ENCODE measurements at regions not wholly inside any gene's neighbourhood (a gene's known extent, or its start where the extent isn't known, plus 50 kb on each side); places are given as distances from the start of the nearest gene placed in this dataset.

DNA sequence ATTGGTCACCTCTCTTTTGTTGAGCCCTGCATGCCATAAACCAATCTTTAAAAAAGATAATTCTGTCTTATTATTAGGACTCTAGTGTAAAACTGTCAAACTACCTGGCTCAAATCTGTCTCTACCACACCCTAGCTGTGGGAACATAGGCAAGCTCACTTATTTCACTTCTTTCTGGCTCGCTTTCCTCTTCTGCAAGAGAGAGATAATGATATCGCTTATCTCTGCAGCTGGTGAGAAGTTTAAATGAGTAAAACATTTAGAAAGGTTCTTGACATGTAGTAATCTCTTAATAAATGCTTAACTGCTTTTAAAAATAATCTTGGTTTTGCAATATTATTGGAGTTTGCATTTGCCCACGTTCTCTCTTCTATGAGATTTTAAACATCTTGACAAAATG lies 1109.2 kb downstream of the RAPGEF2 start:
- Histone ChIP-seq H3K4me1 (no peaks in the 10 kb centered on the region), H3K9me3 (no peaks in the 10 kb centered on the region), H3K36me3 (no peaks in the 10 kb centered on the region), H3K27me3 (no peaks in the 10 kb centered on the region), H3K4me3 (replicated peaks in 1 of 3) (no peak overlapping the region), H3K27ac (no peak overlapping the region)
- no peak for DNase-seq
- TF ChIP-seq POLR2A (IDR thresholded peaks at IDR 0.05) = no peak
- TF ChIP-seq, protein P1, sequence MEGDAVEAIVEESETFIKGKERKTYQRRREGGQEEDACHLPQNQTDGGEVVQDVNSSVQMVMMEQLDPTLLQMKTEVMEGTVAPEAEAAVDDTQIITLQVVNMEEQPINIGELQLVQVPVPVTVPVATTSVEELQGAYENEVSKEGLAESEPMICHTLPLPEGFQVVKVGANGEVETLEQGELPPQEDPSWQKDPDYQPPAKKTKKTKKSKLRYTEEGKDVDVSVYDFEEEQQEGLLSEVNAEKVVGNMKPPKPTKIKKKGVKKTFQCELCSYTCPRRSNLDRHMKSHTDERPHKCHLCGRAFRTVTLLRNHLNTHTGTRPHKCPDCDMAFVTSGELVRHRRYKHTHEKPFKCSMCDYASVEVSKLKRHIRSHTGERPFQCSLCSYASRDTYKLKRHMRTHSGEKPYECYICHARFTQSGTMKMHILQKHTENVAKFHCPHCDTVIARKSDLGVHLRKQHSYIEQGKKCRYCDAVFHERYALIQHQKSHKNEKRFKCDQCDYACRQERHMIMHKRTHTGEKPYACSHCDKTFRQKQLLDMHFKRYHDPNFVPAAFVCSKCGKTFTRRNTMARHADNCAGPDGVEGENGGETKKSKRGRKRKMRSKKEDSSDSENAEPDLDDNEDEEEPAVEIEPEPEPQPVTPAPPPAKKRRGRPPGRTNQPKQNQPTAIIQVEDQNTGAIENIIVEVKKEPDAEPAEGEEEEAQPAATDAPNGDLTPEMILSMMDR (IDR thresholded peaks at IDR 0.05) = no peak
- WGBS, 2 donors = 80 to 87% methylated on average over 3 of the region's 3 CpGs
- intact Hi-C loops (cut with DNase I) = no loop called here

DNA sequence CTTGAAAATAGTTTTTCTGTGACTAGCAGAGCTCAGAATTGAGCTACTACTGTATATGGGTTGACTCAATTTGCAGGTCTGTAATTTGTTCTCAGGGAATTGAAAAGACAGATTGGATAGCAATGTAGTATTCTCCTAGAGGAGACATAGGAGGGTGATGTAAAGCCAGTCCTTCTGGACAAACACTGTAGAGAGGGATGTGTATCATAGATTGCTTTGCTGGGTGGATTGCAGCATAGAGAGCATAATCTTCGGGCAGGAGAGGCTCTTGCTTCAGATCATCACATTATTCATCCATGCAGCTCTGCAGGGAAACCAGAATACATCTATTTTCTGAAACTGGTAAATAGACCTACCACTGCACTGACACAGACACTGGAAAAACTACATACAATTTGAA lies 1110.5 kb downstream of the RAPGEF2 start:
- Histone ChIP-seq H3K9me3 (no peaks in the 10 kb centered on the region), H3K4me1 (no peaks in the 10 kb centered on the region), H3K36me3 (no peaks in the 10 kb centered on the region), H3K27me3 (no peaks in the 10 kb centered on the region), H3K27ac (no peak overlapping the region), H3K4me3 (replicated peaks in 1 of 3) (no peak overlapping the region)
- no peak for TF ChIP-seq POLR2A (IDR thresholded peaks at IDR 0.05)
- TF ChIP-seq, protein P1 (IDR thresholded peaks at IDR 0.05) = no peak
- DNase-seq = no peak
- WGBS, 2 donors = 17 to 46% methylated on average over 1 of the region's 1 CpG
- intact Hi-C loops (cut with DNase I) = no loop called here

DNA sequence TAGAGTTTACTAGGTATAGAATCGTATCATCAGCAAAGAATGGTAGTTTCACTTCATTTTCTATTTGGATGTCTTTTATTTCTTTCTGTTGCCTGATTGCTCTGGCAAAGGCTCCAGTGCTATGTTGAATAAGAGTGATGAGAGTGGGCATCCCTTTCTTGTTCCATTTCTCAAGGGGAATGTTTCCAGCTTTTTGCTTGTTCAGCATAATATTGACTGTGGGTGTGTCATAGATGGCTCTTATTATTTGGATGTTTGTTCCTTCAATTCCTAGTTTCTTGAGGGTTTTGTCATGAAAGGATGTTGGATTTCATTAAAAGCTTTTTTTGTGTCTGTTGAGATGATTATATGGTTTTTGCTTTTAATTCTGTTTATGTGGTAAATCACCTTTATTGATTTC lies 1114.5 kb downstream of the RAPGEF2 start:
- Histone ChIP-seq H3K9me3 (no peaks in the 10 kb centered on the region), H3K27ac (no peak overlapping the region), H3K4me1 (no peaks in the 10 kb centered on the region), H3K27me3 (no peaks in the 10 kb centered on the region), H3K36me3 (no peaks in the 10 kb centered on the region), H3K4me3 (replicated peaks in 1 of 3) (no peak overlapping the region)
- 87 to 90% methylated on average over 1 of the region's 1 CpG for WGBS, 2 donors
- intact Hi-C loops (cut with DNase I) = no loop called here
- TF ChIP-seq, protein P1 (IDR thresholded peaks at IDR 0.05) = no peak
- TF ChIP-seq POLR2A (IDR thresholded peaks at IDR 0.05) = no peak
- no peak for DNase-seq

DNA sequence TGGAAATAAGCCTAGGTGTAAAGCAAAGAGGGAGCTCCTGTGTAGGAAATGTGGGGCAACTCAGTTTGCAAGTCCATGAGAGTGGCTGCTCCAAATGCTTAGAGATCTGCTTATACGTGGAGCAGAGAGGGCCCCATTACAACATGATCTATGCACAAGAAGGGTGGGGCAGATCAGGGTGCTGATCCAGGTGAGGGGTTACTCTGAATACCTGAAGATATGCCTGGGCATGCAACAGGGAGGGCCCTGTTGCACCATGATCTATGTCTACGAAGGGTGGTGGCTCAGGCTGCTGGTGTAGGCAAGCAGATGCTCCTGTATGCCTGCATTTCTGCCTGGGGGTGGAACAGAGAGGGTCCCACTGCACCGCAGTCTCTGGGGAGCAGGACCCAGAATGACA lies 1121.2 kb downstream of the RAPGEF2 start:
- no peak for DNase-seq
- WGBS, 2 donors = 87 to 89% methylated on average over 3 of the region's 3 CpGs
- no peak for TF ChIP-seq POLR2A (IDR thresholded peaks at IDR 0.05)
- TF ChIP-seq, protein P1 (IDR thresholded peaks at IDR 0.05) = no peak
- Histone ChIP-seq H3K36me3 (no peaks in the 10 kb centered on the region), H3K4me3 (replicated peaks in 1 of 3) (no peak overlapping the region), H3K9me3 (no peaks in the 10 kb centered on the region), H3K4me1 (no peaks in the 10 kb centered on the region), H3K27me3 (no peaks in the 10 kb centered on the region), H3K27ac (no peak overlapping the region)
- intact Hi-C loops (cut with DNase I) = no loop called here

DNA sequence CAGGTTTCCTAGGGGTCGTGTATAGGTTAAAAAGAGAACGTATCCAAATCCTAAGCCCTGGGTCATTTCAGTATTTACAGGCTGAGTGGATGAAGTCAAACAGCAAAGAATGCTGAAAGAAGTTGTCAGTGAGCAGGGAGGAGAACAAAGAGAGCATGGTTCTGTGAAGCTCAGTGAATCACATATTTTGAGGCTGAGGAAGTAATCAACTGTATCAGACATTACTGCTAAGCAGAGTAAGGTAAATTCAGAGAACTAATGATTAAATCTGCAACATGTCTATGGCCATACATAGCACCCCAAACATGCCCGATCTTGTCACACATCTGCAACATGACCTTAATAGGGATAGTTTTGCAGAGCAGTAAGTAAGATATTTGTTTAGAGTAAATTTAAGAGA lies 1130.3 kb downstream of the RAPGEF2 start:
- Histone ChIP-seq H3K4me1 (no peaks in the 10 kb centered on the region), H3K4me3 (replicated peaks in 1 of 3) (no peak overlapping the region), H3K27ac (no peak overlapping the region), H3K9me3 (no peaks in the 10 kb centered on the region), H3K27me3 (no peaks in the 10 kb centered on the region), H3K36me3 (no peaks in the 10 kb centered on the region)
- TF ChIP-seq, protein P1 (IDR thresholded peaks at IDR 0.05) = no peak
- no peak for TF ChIP-seq POLR2A (IDR thresholded peaks at IDR 0.05)
- intact Hi-C loops (cut with DNase I) = no loop called here
- 52 to 55% methylated on average over 3 of the region's 3 CpGs for WGBS, 2 donors
- DNase-seq = no peak
